ENCODE measurements at regions not wholly inside any gene's neighbourhood (a gene's known extent, or its start where the extent isn't known, plus 50 kb on each side); places are given as distances from the start of the nearest gene placed in this dataset.

DNA sequence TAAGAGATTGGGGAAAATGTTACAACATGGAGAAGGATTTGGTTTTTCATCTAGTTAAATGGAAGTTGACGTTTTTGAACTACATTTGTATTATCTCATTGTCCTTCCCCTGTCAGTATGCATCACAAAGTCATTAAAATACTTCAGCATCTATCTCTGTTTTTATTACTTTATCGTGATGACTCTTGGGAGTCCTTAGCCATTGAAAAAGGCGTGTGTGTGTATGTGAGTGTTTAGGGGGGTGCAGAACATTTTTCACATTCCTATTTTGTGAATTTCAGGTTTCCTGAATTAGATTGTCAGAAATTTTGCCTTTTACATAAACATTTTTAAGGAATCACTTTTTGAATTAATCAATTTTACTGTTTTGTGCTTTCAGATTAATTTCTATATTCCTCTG is 360.6 kb upstream of the SGO1 start:
- no peak overlapping the region for H3K4me2 ChIP-seq
- no peak for DNase-seq (ENCODE audit: low read depth in 1 of 2, low spot score in 1 of 2)
- ChIA-PET POLR2A (no interaction called here), CTCF (no interaction called here)
- WGBS (ENCODE audit: missing lambda C conversion rate), result 6% methylated on average over 3 of the region's 3 CpGs
- no peaks in the 10 kb centered on the region for H3K9me3 ChIP-seq
- TF ChIP-seq RNF2 (IDR thresholded peaks at IDR 0.05; ENCODE audit: borderline replicate concordance, low read depth), result no peak
- TF ChIP-seq MYC (IDR thresholded peaks at IDR 0.05; ENCODE audit: borderline replicate concordance, low read length), result no peak
- TF ChIP-seq, protein P1, sequence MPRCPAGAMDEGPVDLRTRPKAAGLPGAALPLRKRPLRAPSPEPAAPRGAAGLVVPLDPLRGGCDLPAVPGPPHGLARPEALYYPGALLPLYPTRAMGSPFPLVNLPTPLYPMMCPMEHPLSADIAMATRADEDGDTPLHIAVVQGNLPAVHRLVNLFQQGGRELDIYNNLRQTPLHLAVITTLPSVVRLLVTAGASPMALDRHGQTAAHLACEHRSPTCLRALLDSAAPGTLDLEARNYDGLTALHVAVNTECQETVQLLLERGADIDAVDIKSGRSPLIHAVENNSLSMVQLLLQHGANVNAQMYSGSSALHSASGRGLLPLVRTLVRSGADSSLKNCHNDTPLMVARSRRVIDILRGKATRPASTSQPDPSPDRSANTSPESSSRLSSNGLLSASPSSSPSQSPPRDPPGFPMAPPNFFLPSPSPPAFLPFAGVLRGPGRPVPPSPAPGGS (IDR thresholded peaks at IDR 0.05), result no peak
- no peak for TF ChIP-seq KDM1A (IDR thresholded peaks at IDR 0.05; ENCODE audit: low read depth)
- H3K4me3 ChIP-seq, result no peak overlapping the region
- no peak for ATAC-seq
- no peak for FAIRE-seq
- no peaks in the 10 kb centered on the region for H3K4me1 ChIP-seq
- no peak overlapping the region for H3K27ac ChIP-seq

DNA sequence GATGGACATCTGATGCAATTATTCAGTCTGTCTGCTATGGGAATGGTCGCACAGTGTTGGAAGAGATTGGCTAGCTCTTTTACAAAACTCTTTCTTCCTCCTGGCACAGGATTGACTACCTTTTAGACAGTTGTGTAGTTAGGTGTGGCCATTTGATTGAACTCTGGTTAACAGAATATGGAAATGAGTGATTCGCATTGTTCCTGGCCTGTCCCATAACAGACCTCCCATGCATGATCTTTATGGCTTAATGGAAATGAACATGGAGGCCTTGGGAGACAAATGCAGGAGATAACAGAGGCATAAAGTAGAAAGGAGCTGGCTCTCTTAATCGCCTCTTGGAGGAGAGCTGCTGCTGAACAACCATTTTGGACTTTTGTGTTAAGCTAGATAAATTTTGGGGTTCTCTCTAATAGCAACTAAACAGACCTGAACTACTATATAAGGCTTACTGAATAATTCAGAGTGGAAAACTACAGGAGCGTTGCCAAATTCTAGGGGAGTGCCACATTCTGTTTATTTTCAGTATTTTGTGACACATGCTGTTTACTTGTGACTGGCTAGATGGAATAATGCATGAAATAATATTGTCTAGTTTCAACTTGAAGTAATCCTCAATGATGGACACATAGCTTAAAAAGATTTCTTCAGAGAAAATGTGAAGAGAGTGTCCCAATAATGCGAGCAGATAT is 357.7 kb upstream of the SGO1 start:
- Histone ChIP-seq H3K9me3 (no peaks in the 10 kb centered on the region), H3K27ac (no peak overlapping the region), H3K4me1 (no peaks in the 10 kb centered on the region), H3K4me2 (no peak overlapping the region), H3K4me3 (no peak overlapping the region)
- POLR2A ChIA-PET, result no interaction called here
- DNase-seq (ENCODE audit: low read depth in 1 of 2, low spot score in 1 of 2), result no peak
- no peak for ATAC-seq
- no peak for TF ChIP-seq HEYL (CRISPR knock-in tag; IDR thresholded peaks at IDR 0.05)
- no peak for TF ChIP-seq HDAC2 (IDR thresholded peaks at IDR 0.05)
- TF ChIP-seq KDM5A (IDR thresholded peaks at IDR 0.05), result no peak
- TF ChIP-seq EHF (CRISPR knock-in tag; IDR thresholded peaks at IDR 0.05), result no peak
- TF ChIP-seq, protein P2, sequence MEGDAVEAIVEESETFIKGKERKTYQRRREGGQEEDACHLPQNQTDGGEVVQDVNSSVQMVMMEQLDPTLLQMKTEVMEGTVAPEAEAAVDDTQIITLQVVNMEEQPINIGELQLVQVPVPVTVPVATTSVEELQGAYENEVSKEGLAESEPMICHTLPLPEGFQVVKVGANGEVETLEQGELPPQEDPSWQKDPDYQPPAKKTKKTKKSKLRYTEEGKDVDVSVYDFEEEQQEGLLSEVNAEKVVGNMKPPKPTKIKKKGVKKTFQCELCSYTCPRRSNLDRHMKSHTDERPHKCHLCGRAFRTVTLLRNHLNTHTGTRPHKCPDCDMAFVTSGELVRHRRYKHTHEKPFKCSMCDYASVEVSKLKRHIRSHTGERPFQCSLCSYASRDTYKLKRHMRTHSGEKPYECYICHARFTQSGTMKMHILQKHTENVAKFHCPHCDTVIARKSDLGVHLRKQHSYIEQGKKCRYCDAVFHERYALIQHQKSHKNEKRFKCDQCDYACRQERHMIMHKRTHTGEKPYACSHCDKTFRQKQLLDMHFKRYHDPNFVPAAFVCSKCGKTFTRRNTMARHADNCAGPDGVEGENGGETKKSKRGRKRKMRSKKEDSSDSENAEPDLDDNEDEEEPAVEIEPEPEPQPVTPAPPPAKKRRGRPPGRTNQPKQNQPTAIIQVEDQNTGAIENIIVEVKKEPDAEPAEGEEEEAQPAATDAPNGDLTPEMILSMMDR (IDR thresholded peaks at IDR 0.05), result no peak
- no peak for TF ChIP-seq KDM1A (IDR thresholded peaks at IDR 0.05; ENCODE audit: low read depth)
- TF ChIP-seq, protein P3, sequence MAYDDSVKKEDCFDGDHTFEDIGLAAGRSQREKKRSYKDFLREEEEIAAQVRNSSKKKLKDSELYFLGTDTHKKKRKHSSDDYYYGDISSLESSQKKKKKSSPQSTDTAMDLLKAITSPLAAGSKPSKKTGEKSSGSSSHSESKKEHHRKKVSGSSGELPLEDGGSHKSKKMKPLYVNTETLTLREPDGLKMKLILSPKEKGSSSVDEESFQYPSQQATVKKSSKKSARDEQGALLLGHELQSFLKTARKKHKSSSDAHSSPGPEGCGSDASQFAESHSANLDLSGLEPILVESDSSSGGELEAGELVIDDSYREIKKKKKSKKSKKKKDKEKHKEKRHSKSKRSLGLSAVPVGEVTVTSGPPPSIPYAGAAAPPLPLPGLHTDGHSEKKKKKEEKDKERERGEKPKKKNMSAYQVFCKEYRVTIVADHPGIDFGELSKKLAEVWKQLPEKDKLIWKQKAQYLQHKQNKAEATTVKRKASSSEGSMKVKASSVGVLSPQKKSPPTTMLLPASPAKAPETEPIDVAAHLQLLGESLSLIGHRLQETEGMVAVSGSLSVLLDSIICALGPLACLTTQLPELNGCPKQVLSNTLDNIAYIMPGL (CRISPR knock-in tag; IDR thresholded peaks at IDR 0.05; ENCODE audit: borderline replicate concordance), result no peak
- TF ChIP-seq CBX2 (IDR thresholded peaks at IDR 0.05; ENCODE audit: borderline replicate concordance, low read depth), result no peak
- TF ChIP-seq, protein P1 (IDR thresholded peaks at IDR 0.05), result no peak
- no peak for TF ChIP-seq JUN (IDR thresholded peaks at IDR 0.05)
- TF ChIP-seq HOXB13 (CRISPR knock-in tag; IDR thresholded peaks at IDR 0.05; ENCODE audit: low read depth), result no peak
- TF ChIP-seq FOXS1 (CRISPR knock-in tag; IDR thresholded peaks at IDR 0.05), result no peak
- no peak for TF ChIP-seq NFE2L2 (conservative IDR thresholded peaks at IDR 0.05; ENCODE audit: low read length)
- TF ChIP-seq EHMT2 (IDR thresholded peaks at IDR 0.05; ENCODE audit: low read depth), result no peak
- TF ChIP-seq, protein P4, sequence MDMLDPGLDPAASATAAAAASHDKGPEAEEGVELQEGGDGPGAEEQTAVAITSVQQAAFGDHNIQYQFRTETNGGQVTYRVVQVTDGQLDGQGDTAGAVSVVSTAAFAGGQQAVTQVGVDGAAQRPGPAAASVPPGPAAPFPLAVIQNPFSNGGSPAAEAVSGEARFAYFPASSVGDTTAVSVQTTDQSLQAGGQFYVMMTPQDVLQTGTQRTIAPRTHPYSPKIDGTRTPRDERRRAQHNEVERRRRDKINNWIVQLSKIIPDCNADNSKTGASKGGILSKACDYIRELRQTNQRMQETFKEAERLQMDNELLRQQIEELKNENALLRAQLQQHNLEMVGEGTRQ (IDR thresholded peaks at IDR 0.05), result no peak
- WGBS (ENCODE audit: missing lambda C conversion rate), result 12% methylated on average over 5 of the region's 5 CpGs
- CTCF ChIA-PET, result no interaction called here
- no peak for FAIRE-seq

Measured in A549 (cell line).